NCI-H774 (cell line): ENCODE measurements at regions not wholly inside any gene's neighbourhood (a gene's known extent, or its start where the extent isn't known, plus 50 kb on each side); places are given as distances from the start of the nearest gene placed in this dataset.
"Not testable (repeated sequence)": the region's sequence is repeated elsewhere in the genome, so short reads cannot be mapped to it uniquely, and the experiment has no call there.

Experiments
- DNase-seq: peaks from one replicate; lab custom pipeline; 2025; lab: John Stamatoyannopoulos, UW

GRCh38 chr7:41466760-41467384, 236.0 kb downstream of the INHBA start:
- no peak for DNase-seq

GRCh38 chr7:41465571-41465970, 237.3 kb downstream of the INHBA start:
- DNase-seq, result no peak

- no peak for DNase-seq
Measured at GRCh38 chr7:41463770-41464470, 239.0 kb downstream of the INHBA start.

- DNase-seq, result no peak
Measured at GRCh38 chr7:41459623-41460261, 243.1 kb downstream of the INHBA start.

GRCh38 chr7:41459183-41459582, 243.7 kb downstream of the INHBA start:
- DNase-seq, result no peak

- DNase-seq, result no peak
Measured at GRCh38 chr7:41457832-41458437, 245.0 kb downstream of the INHBA start.

GRCh38 chr7:41451826-41452225, 251.1 kb downstream of the INHBA start:
- no peak for DNase-seq

- DNase-seq, result no peak
Measured at GRCh38 chr7:41449694-41450093, 253.2 kb downstream of the INHBA start.

GRCh38 chr7:41449286-41449685, 253.6 kb downstream of the INHBA start:
- no peak for DNase-seq

GRCh38 chr7:41448104-41448503, 254.8 kb downstream of the INHBA start:
- no peak for DNase-seq

- DNase-seq, result no peak
Measured at GRCh38 chr7:41447450-41448042, 255.3 kb downstream of the INHBA start.

GRCh38 chr7:41446606-41447449, 256.1 kb downstream of the INHBA start:
- DNase-seq, result no peak

- DNase-seq, result no peak
Measured at GRCh38 chr7:41445946-41446345, 256.9 kb downstream of the INHBA start.

GRCh38 chr7:41445432-41445831, 257.5 kb downstream of the INHBA start:
- DNase-seq, result peak; percentile 13

- DNase-seq, result no peak
Measured at GRCh38 chr7:41439515-41439879, 263.4 kb downstream of the INHBA start.

- DNase-seq, result no peak
Measured at GRCh38 chr7:41438705-41439514, 264.0 kb downstream of the INHBA start.

- DNase-seq, result no peak
Measured at GRCh38 chr7:41437257-41438196, 265.4 kb downstream of the INHBA start.

GRCh38 chr7:41436139-41436538, 266.8 kb downstream of the INHBA start:
- no peak for DNase-seq

- DNase-seq, result not testable (repeated sequence)
Measured at GRCh38 chr7:41435020-41435419, 267.9 kb downstream of the INHBA start.

- no peak for DNase-seq
Measured at GRCh38 chr7:41431671-41432070, 271.2 kb downstream of the INHBA start.
